HG02798 (cell line): ENCODE measurements at regions not wholly inside any gene's neighbourhood (a gene's known extent, or its start where the extent isn't known, plus 50 kb on each side); places are given as distances from the start of the nearest gene placed in this dataset.
A peak's percentile ranks its signal among the peaks of the same experiment; 100 is the strongest.
"Not testable (repeated sequence)": the region's sequence is repeated elsewhere in the genome, so short reads cannot be mapped to it uniquely, and the experiment has no call there.

Experiments
- ATAC-seq: cut with Tn5 transposase; IDR thresholded peaks from one replicate; pipeline ENCODE4 v1.9.1; 2021; ENCODE audit warnings: mild to moderate bottlenecking; ENCODE audit not compliant: unreplicated experiment, poor library complexity

GRCh38 chr18:57889841-57890240 lies 86.7 kb upstream of the ATP8B1 start:
- ATAC-seq = no peak

DNA sequence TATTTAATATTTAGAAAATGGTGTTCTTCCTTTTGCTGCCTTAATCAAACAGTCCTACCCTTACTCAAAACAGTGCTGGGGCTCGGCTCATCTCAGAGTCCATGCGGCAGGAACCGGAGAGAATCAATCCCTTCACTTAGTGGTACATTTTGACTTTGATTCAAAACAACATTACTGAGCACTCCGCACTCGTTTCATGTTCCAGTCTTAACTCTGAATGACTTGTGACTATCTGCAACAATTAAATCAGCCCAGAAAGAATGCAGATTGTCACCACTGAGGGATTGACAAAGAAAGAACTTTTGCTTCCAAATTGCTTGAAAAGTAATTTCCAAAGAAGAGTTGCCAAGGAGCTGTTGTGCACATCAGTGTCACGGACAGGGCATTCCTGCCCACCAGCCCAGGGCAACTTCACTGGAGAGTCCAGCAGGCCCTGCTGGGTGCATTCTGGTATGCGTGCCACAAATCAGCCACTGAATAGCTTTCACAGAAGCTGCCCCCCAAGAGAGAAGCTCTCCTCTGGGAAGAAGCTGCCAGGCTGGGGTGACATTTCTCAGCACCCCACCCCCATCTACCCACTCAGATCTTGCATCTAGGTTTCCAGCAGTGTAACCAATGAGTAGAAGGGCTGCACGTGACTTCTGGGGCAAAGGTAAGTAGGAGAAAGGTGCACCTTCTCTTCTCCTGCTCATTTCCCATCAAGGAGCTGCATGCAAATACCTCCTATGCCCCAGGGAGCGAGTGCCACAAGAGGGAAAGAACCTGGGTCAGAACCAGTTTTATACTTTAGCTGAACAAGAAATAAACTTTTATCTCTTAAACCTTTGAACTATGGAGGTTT lies 84.6 kb upstream of the ATP8B1 start:
- no peak for ATAC-seq

DNA sequence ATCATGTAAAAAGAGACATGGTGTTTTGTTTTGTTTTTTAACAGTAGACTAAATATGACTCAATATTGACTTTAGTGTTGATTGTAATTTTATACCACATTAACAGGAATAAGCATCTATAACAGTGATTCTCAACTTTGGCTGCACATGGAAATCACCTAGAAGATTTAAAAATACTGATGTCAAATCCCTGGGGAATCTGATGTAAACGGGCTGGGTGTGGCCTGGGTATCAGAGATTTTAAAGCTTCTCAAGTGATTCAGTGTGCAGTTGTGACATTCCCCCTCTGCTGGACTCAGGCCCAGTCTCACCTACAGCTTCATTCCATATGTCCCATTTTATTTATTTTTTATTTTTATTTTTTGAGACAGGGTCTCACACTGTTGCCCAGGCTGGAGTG lies 82.8 kb upstream of the ATP8B1 start:
- no peak for ATAC-seq

DNA sequence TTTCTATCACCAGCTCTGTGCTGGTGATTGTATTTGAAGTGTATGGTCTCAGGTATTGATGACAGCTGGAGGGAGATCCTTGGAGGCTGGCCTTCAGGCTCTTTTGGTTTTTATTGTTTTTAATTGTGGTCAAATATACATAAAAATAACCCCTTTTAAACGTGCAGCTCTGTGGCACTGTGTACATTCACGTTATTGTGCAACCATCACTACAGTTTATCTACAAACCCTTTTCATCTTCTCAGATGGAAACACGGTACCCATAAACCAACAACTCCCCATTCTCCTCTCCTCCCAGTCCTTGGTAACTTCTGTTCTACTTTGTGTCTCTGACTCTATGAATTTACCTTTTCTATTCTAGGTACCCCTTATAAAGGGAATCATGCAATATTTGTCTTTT lies 79.3 kb upstream of the ATP8B1 start:
- no peak for ATAC-seq

DNA sequence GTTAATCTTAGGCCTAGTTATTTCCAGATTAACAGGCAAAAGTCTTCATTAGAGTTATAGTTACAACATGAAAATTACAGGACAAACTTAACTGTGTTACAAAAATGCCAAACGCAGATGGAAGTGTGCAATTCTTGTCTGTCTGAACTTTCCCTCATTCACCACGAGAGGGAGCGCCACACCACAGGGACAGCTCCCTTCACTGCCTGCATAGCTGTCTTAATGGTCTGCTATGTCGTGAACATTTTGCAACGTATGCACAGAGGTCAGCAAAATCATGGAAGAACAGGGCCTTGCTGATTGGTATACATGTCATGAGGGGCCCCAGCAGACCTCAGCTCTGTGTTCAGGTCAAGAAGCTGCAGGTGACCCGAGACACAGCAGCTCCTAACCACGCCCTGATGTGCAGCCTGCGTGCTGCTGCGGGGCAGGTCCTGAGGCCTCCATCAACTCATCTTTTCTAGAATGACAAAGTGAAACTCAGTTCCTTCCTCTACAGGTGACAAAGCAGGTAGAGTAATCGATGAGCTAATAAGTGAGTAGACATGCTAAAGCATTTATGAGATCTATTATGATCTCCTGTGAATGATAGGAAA lies 78.8 kb upstream of the ATP8B1 start:
- ATAC-seq = peak; percentile 88

DNA sequence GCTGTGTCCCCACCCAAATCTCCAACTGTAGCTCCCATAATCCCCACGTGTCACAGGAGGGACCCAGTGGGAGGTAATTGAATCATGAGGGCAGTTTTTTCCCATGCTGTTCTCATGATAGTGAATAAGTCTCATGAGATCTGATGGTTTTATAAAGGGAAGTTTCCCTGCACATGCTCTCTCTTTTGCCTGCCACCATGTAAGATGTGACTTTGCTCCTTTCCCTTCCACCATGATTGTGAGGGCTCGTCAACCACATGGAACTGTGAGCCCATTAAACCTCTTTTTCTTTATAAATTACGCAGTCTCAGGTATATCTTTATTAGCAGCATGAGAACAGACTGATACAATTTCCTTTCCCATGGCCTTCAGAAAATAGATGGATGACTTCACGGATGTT lies 76.8 kb upstream of the ATP8B1 start:
- not testable (repeated sequence) for ATAC-seq

DNA sequence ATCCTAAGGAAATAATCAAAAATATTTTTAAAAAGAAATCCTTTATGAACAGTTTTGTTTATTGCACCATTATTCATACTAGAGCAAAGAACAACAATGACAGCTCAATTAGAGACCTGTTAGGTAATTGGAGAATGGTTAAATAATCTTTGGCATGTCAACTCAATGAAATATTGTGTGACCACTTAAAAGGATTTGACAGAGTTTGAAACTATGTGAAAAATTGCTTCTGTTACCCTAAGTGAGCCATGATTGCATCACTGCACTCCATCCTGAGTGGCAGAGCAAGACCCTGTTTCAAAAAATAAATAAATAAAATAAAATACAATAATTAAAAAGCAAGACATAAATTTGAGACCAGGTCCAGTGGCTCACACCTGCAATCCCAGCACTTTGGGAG lies 66.1 kb upstream of the ATP8B1 start:
- ATAC-seq = no peak

DNA sequence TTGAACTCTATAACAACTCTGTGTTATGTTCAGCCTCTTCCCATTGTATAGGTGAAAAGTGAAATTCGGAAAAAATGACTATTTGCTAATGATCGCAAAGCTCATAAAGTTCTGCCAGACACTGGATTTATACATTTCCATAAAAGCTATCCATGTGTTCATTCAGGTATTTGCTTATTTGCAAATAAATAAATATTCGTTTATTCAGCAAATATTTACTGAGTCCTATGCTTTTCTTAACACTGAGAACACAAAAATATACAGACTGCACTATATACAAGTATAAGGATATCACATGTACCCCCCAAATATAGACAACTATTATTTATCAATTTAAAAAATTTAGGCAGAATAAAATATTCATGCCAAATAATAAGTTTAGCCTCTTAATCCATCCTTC lies 63.2 kb upstream of the ATP8B1 start:
- no peak for ATAC-seq

GRCh38 chr18:57864615-57865121 lies 61.6 kb upstream of the ATP8B1 start:
- no peak for ATAC-seq

DNA sequence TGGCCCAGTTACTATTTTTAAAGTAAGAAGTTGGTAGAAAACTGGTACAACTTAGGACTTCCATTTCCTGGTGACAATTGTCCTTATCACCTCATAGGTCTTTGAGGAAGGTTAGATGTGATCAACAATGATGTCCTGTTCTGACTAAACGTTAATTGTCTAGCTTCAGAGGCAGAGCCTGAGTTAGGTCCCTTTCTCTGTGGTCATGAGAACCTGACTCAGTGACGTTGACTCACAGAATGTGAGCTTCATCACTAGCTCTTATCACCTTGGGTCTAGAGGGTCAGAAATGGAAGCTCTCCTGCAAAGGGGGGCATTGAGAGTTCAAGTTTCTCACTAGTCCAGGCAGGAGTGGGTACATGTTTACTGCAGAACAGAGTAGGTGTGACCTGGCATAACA lies 60.6 kb upstream of the ATP8B1 start:
- no peak for ATAC-seq

GRCh38 chr18:57859314-57859713 lies 56.2 kb upstream of the ATP8B1 start:
- peak; percentile 83 for ATAC-seq

- ATAC-seq = no peak
These were observed 53.6 kb upstream of the ATP8B1 start for GRCh38 chr18:57856557-57857280.

- ATAC-seq = no peak
These were observed 53.0 kb upstream of the ATP8B1 start for GRCh38 chr18:57856128-57856527.

- ATAC-seq = no peak
These were observed 52.4 kb upstream of the ATP8B1 start for GRCh38 chr18:57855551-57855950.

GRCh38 chr18:57854726-57855125 lies 51.6 kb upstream of the ATP8B1 start:
- no peak for ATAC-seq

DNA sequence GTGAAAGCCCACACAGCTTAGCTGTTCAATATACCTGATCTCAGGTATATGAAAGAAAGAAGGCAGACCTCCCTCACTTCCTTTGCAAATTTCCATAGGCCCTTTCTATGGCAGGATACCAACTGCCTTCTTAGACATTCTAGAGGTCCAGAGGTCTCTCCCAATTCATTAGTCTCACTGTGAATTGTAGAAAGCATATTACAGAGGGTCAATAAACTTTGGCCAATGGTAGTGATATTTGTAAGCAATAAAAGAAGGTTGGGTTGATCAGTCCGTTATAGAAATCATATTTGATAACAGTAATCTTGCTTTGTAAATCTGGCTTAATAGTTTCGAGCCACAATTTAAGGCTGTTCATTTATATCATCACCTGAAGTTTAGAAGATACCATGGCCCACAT lies 50.7 kb upstream of the ATP8B1 start:
- ATAC-seq = no peak

- no peak for ATAC-seq
These were observed 50.0 kb upstream of the ATP8B1 start for GRCh38 chr18:57853133-57853532.
